SJCRH30 (cell line): ENCODE measurements at regions not wholly inside any gene's neighbourhood (a gene's known extent, or its start where the extent isn't known, plus 50 kb on each side); places are given as distances from the start of the nearest gene placed in this dataset.
A peak's percentile ranks its signal among the peaks of the same experiment; 100 is the strongest.

ENCODE experiments used
- DNase-seq, 2 experiments: peaks; one replicate each; pipeline ENCODE4 v3.0.0-alpha.2; 2015 to 2020
- H3K27ac ChIP-seq: fragments of 250-450 bp; sonication (Bioruptor Pico); 2 replicates; pipeline ENCODE4 v1.5.1; 2020; ENCODE audit warnings: mild to moderate bottlenecking, moderate library complexity
- H3K27me3 ChIP-seq: fragments of 250-450 bp; sonication (Bioruptor Pico); 2 replicates; pipeline ENCODE4 v1.5.1; 2020; ENCODE audit warnings: mild to moderate bottlenecking, moderate library complexity
- H3K36me3 ChIP-seq: fragments of 250-450 bp; sonication (Bioruptor Pico); 2 replicates; pipeline ENCODE4 v1.5.1; 2020; ENCODE audit warnings: mild to moderate bottlenecking, moderate library complexity
- H3K4me1 ChIP-seq: fragments of 250-450 bp; sonication (Bioruptor Pico); 2 replicates; pipeline ENCODE4 v1.5.1; 2020; ENCODE audit warnings: mild to moderate bottlenecking, moderate library complexity
- H3K4me3 ChIP-seq: fragments of 250-450 bp; sonication (Bioruptor Pico); 2 replicates; pipeline ENCODE4 v1.5.1; 2020; ENCODE audit warnings: mild to moderate bottlenecking, moderate library complexity
- H3K9me3 ChIP-seq: fragments of 250-450 bp; sonication (Bioruptor Pico); replicated peaks from 2 replicates; pipeline ENCODE4 v1.5.1; 2020; ENCODE audit warnings: mild to moderate bottlenecking, moderate library complexity

DNA sequence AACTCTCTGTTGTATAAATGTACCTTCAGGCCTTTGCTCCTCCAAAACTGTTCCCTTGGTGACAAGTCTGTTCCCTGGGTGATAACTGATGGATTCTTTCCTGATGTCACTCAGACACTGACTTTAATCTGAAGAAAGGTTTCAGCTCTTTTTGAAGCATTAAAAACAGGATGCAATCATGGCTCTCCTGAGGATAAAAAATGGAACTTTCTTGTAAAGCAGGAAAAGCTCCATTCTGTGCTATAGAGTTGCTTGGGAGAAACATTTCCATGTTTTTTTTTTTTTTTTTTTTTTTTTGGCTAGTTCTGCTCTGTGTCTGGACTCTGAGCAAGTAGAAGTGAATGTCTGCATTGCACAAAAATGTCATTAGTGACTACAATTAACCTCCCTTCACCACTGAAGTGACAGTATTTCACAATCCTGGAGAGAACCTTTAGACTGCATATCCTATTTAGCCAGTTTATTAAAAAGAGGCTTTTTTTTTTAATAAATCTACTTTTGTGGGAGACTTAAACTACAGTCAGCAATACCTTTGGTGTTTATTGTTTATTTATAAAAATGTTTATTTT, 101.7 kb upstream of the PRMT6 start:
- H3K27me3 ChIP-seq, result no peaks in the 10 kb centered on the region
- H3K4me1 ChIP-seq, result peaks cover 34% of the 10 kb centered on the region
- H3K9me3 ChIP-seq, result no peaks in the 10 kb centered on the region
- H3K4me3 ChIP-seq, result no peak overlapping the region
- no peaks in the 10 kb centered on the region for H3K36me3 ChIP-seq
- no peak overlapping the region for H3K27ac ChIP-seq
- no peak for DNase-seq

DNA sequence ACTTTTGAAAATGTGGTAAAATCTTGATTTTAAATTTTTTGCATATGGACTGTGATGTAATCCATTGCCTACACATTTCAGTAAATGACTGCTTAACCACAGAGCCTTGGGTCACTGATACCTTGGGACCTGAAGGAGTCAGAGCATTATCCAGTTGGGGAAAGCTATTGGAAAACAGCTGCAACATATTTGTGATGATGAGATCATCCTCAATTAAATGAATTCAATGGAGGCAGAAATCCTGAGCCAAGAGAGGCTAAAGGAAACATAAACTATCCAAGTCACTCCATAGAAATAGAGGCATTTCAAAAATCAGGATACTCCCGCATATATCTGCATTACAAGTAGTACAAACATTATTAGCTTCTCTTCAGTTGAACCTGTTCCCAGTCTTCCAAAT, 99.8 kb upstream of the PRMT6 start:
- H3K27ac ChIP-seq, result peak overlapping the region; percentile 56
- H3K4me1 ChIP-seq, result peaks cover 50% of the 10 kb centered on the region
- peak; percentile 49 to 77 for DNase-seq

DNA sequence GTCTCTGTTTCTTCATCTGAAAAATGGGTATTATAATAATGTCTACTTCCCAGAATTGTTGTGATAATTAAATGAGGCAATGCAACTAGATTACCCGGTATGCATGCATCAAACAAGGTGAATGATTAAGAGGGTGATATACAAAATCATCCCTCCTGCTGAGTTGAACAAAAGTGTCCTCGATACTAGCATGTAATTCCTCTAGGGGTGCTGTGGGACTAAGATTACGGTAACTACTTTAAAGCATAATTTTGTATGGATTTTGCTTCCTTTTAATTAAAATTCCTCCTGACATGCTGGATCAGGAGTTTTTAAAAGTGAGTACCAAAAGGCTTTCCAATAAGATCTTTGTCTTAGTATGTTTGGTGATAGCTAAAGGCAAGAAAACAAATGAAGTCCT, 98.7 kb upstream of the PRMT6 start:
- no peak overlapping the region for H3K4me3 ChIP-seq
- H3K4me1 ChIP-seq, result peaks cover 54% of the 10 kb centered on the region
- H3K27me3 ChIP-seq, result no peaks in the 10 kb centered on the region
- H3K27ac ChIP-seq, result no peak overlapping the region
- DNase-seq, result no peak
- H3K36me3 ChIP-seq, result no peaks in the 10 kb centered on the region
- no peaks in the 10 kb centered on the region for H3K9me3 ChIP-seq

More for the DNA sequence above, 99.8 kb upstream of the PRMT6 start:
- no peaks in the 10 kb centered on the region for H3K36me3 ChIP-seq
- no peak overlapping the region for H3K4me3 ChIP-seq
- H3K9me3 ChIP-seq, result no peaks in the 10 kb centered on the region
- H3K27me3 ChIP-seq, result no peaks in the 10 kb centered on the region

DNA sequence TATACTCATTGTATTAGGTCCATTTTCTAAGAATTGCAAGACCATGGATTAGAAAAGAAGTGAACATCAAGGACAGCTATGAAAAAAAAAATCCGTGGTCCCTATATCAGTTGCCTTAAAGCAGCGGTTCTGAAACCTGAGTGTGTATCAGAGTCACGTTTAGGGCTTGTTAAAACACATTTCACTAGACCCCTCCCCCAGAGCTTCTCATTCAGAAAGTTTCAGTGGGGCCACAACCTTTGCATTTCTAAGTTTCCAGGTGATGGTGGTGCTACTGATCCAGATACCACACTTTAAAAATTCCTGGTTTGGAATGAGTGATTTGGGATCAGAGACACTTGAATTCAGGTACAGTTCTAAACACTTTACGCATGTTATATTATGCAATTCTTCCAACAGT, 96.1 kb upstream of the PRMT6 start:
- no peak overlapping the region for H3K4me3 ChIP-seq
- H3K9me3 ChIP-seq, result no peaks in the 10 kb centered on the region

DNA sequence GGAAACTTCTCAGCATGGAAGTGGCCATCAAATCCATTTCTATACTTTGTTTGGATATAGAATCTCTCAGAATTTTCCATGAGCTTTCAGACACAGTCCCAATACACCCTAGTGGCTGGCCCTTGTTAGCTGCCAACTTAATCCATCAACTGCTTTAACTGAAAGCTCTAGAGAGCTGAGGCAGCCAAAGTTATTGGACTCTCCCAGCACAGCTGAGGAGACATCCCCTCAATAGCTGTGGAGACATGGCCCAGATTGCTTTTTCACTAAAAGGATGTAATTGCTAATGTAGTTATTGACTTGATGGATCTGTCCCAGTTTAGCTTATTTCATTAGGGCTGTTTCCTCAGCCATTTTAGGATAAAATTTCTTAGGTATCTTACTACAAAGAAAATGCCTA, 94.8 kb upstream of the PRMT6 start:
- Histone ChIP-seq H3K9me3 (no peaks in the 10 kb centered on the region), H3K27me3 (no peaks in the 10 kb centered on the region), H3K27ac (no peak overlapping the region), H3K36me3 (no peaks in the 10 kb centered on the region), H3K4me3 (no peak overlapping the region), H3K4me1 (peaks cover 39% of the 10 kb centered on the region)
- DNase-seq, result no peak

More for the DNA sequence above, 96.1 kb upstream of the PRMT6 start:
- peak in 1 of 2 experiments; percentile 41 for DNase-seq
- peaks cover 47% of the 10 kb centered on the region for H3K4me1 ChIP-seq
- H3K27ac ChIP-seq, result peak overlapping the region; percentile 62
- H3K27me3 ChIP-seq, result no peaks in the 10 kb centered on the region
- no peaks in the 10 kb centered on the region for H3K36me3 ChIP-seq

DNA sequence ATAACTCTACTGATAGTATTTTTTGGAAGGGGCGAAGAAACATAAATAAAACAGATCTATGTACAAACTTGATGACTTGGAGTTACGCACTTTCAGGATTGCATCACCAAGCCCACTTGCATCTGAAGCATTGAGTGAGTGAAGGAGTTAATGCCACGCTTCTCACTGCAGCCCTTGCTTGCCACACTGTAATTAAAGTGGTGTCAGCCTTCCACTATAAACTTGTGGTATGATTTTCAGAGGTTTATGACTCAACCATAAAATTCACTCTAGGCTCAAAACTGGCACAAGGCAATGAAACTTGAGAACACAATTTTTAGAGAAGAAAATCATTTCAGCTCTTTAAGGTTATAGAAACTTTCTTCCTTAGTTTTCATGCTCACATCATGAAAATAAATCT, 93.9 kb upstream of the PRMT6 start:
- no peak for DNase-seq
- H3K36me3 ChIP-seq, result no peaks in the 10 kb centered on the region
- H3K27me3 ChIP-seq, result no peaks in the 10 kb centered on the region
- H3K4me1 ChIP-seq, result peaks cover 32% of the 10 kb centered on the region
- no peak overlapping the region for H3K27ac ChIP-seq
- no peaks in the 10 kb centered on the region for H3K9me3 ChIP-seq
- no peak overlapping the region for H3K4me3 ChIP-seq

DNA sequence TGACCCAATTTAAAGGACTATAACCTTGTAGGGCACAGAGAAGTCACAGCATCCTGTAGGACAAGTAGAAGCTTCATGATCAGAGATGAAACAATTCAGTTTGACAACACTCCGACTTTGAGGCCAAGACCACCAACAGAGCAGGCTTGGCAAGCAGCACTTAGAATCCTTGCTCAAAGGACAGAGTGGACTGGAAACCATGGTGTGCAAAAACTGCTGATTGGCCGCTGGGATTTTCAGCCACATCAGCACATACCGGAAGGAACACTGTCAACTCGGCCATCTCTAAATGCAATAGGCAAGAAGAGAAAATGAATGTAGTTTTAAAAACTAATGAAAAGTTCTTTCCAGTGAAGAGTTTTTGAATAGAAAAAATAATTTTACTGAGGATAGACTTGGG, 92.0 kb upstream of the PRMT6 start:
- H3K4me3 ChIP-seq, result no peak overlapping the region
- no peak overlapping the region for H3K27ac ChIP-seq
- H3K36me3 ChIP-seq, result no peaks in the 10 kb centered on the region
- DNase-seq, result no peak
- H3K27me3 ChIP-seq, result no peaks in the 10 kb centered on the region; the same call in 1 of the 2 replicates
- peaks cover 27% of the 10 kb centered on the region for H3K4me1 ChIP-seq
- H3K9me3 ChIP-seq, result no peaks in the 10 kb centered on the region

DNA sequence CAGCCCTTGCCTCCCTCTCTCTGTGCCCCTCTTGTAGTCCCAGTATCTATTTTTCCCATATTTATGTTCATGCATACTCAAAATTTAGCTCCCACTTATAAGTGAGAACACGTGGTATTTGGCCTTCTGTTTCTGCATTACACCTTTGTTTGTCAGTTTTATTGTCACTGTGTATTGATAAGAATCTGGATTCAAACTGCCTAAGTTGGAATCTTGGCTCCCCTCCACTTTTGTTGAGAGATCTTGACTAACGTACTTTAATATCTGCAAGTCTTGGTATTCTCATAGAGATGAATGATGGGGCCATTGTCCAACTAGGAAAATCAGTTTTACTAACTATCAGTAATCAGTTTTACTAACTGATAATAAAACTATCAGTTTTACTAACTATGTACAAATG, 87.8 kb upstream of the PRMT6 start:
- H3K4me1 ChIP-seq, result no peaks in the 10 kb centered on the region
- H3K27ac ChIP-seq, result no peak overlapping the region
- no peak overlapping the region for H3K4me3 ChIP-seq
- H3K9me3 ChIP-seq, result no peaks in the 10 kb centered on the region
- DNase-seq, result no peak
- H3K27me3 ChIP-seq, result no peaks in the 10 kb centered on the region; the same call in 1 of the 2 replicates
- no peaks in the 10 kb centered on the region for H3K36me3 ChIP-seq

DNA sequence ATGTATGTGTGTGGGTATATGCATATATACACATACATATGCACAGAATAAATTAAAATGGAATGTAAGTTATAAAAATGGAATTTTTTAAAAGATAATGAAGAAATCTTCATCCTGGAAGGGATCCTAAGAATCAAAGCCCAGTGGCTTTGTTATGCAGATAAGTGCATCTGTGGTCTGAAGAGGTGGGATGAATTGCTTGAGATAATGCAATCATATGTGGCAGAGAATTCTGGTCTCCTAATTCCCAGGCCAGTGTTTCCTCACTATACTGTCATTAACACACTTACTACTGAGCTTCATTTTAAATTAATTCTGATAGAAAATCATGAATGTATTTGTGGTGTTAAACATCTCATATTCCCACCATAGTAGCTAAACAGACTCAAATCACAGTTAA, 86.7 kb upstream of the PRMT6 start:
- Histone ChIP-seq H3K27ac (no peak overlapping the region), H3K9me3 (no peaks in the 10 kb centered on the region), H3K4me3 (no peak overlapping the region), H3K27me3 (no peaks in the 10 kb centered on the region; the same call in 1 of the 2 replicates), H3K4me1 (no peaks in the 10 kb centered on the region), H3K36me3 (no peaks in the 10 kb centered on the region)
- DNase-seq, result no peak

DNA sequence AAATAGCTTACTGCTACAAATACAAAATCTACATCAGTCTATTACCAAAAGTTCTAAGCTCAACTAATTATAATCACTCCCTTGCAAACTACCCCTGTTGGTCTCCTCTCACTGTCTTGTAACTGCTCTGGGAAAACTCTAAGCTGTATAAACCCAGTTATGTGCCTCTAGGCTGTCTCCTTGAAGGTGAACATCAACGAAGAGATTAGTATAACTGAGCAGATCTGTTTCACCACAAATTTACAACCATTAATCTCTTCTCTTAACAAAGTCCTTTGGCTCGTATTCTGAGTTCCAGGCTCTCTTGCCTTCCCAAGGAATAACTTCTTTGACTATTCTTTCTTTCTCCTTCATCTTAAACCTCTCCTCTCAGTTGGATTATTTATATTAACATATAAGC, 84.4 kb upstream of the PRMT6 start:
- no peak for DNase-seq
- Histone ChIP-seq H3K9me3 (no peaks in the 10 kb centered on the region), H3K4me3 (no peak overlapping the region), H3K27ac (no peak overlapping the region), H3K36me3 (no peaks in the 10 kb centered on the region), H3K4me1 (no peaks in the 10 kb centered on the region), H3K27me3 (no peaks in the 10 kb centered on the region; the same call in 1 of the 2 replicates)

DNA sequence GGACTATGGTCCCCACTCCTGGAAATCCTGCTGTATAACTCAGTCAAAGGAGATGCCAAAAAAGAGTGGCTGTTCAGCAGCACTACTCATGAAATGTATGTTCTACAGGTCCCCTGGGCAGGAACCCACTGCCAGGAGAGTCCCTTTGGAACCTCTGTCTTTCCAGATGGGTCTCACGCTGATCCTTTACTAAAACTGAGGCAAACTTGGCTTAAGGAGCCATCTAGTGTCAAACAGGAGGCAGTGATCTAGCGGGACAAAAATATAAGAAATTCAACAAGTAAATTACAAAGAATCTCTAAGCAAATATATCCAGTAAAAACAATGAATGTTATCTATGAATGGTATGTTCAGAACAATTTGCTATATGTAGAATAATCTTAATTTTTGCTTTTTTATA, 80.5 kb upstream of the PRMT6 start:
- no peak for DNase-seq
- no peaks in the 10 kb centered on the region for H3K27me3 ChIP-seq
- H3K36me3 ChIP-seq, result no peaks in the 10 kb centered on the region

DNA sequence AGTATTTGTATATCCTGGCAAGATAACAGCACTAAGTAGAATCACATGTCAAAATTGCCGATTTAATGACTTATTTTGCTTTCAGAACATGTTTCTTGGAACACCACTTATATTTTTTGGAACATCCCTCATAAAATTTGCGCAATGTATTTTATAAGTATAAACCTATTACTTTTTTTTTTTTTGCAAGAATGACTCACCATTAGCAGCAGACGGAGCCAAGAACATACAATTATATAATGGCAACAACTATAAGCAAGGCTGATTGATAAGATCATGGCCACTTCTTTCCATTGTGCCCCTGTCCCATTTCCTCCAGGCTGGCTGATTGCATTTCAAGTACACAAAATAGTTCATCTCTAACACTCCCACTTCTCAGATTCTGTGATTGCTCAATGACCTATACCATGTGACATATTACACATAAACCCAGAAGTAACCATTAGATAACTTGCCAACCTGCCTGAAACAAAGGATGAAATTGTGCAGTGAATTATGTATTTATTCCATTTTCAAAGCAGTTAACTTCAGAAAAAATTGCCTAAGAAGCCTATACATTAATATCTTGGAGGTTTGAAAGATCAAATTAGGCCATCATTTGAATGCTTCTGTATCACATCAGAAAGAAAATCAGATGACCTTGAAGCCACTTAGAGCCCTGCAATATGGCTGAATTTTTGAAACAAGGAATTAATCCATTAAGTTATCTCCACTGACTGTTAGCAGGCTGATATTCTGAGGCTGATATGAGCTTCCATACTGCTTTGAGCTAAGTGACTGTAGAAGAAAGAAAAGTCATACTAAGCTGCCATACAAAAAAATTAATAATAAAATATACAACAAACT, 77.8 kb upstream of the PRMT6 start:
- DNase-seq, result no peak
- Histone ChIP-seq H3K27me3 (no peaks in the 10 kb centered on the region), H3K36me3 (no peaks in the 10 kb centered on the region), H3K4me3 (no peak overlapping the region), H3K4me1 (no peaks in the 10 kb centered on the region), H3K9me3 (no peaks in the 10 kb centered on the region), H3K27ac (no peak overlapping the region)

More for the DNA sequence above, 80.5 kb upstream of the PRMT6 start:
- no peak overlapping the region for H3K27ac ChIP-seq
- no peaks in the 10 kb centered on the region for H3K4me1 ChIP-seq
- H3K4me3 ChIP-seq, result no peak overlapping the region
- H3K9me3 ChIP-seq, result no peaks in the 10 kb centered on the region

DNA sequence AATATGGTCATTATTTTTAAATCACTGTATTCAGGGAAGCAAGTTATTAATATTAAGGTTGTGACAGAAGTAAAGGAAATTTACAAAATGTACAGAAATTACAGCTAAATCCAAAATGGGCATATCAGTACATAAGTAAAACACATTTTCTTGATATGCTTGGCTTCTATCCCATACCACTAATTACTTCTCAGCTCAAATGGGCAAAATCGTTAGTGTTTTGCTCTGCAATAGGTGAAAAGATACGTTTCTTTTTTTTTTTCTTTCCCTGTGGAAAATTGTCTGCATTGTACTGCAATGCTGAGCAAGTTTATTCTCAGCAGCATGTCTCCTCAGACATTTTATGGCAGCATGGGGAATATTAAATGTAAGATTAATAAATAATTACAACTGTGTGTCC, 77.1 kb upstream of the PRMT6 start:
- H3K27ac ChIP-seq, result no peak overlapping the region
- H3K4me3 ChIP-seq, result no peak overlapping the region

DNA sequence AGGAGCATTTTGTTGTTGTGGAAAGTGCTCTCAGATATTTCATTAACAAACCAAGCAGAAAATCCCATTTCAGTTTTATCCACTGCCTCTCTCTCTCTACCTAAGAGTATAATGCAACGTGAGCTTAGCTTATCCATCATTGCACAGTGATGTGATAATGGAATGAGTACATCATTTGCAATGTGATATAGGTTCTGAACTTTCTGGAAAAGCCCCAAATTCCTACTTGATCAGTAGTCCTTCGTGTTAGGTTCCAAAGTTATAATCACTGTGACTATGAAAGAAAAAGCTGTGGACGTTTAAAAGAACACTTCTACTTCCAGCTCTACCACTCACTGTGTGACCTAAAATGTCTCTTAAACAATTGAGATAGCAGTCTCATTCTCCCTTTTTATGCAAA, 76.4 kb upstream of the PRMT6 start:
- Histone ChIP-seq H3K27ac (no peak overlapping the region), H3K4me3 (no peak overlapping the region), H3K9me3 (no peaks in the 10 kb centered on the region), H3K27me3 (no peaks in the 10 kb centered on the region), H3K36me3 (no peaks in the 10 kb centered on the region), H3K4me1 (no peaks in the 10 kb centered on the region)
- no peak for DNase-seq

More for the DNA sequence above, 77.1 kb upstream of the PRMT6 start:
- no peaks in the 10 kb centered on the region for H3K9me3 ChIP-seq
- no peaks in the 10 kb centered on the region for H3K27me3 ChIP-seq
- no peaks in the 10 kb centered on the region for H3K4me1 ChIP-seq
- H3K36me3 ChIP-seq, result no peaks in the 10 kb centered on the region
- DNase-seq, result no peak

DNA sequence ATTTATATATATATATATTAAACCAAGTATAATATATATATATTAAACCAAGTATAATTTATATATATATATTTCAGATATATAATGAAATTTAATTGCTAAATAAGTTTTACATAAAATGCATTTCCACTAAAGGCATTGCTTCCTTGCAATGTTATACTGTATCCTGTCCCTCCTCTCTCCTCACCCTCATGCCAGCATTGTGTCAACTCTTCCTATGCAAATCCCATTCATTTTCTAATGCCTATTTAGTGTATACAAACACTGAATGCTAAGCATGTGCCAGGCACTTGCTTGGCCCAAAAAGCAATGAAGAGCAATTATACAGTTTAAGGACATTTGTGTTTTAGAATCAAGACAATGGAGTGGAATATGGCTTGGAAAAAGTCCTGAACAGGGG, 71.7 kb upstream of the PRMT6 start:
- no peaks in the 10 kb centered on the region for H3K4me1 ChIP-seq
- no peak for DNase-seq

DNA sequence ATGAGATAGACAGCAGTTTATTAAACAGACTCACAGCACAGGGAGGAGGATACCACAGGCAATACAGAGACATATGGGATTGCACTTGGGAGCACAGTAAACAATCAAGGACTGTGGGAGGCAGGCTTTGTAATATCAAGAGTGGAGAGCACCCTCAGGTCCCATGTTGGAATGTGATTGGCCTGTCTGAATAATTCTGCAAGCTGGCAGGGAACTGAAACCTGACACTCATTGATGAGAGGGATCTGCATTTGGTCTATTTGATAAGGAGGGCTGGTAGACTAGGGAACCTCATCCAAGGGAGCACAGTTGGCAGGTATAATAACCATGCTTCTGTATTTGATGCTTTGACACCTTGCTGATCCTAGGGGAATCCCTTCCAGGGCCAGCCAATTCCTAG, 69.9 kb upstream of the PRMT6 start:
- Histone ChIP-seq H3K4me1 (no peaks in the 10 kb centered on the region), H3K27ac (no peak overlapping the region), H3K27me3 (no peaks in the 10 kb centered on the region), H3K9me3 (no peaks in the 10 kb centered on the region), H3K4me3 (no peak overlapping the region), H3K36me3 (no peaks in the 10 kb centered on the region)
- DNase-seq, result no peak

More for the DNA sequence above, 71.7 kb upstream of the PRMT6 start:
- Histone ChIP-seq H3K9me3 (no peaks in the 10 kb centered on the region), H3K36me3 (no peaks in the 10 kb centered on the region), H3K4me3 (no peak overlapping the region), H3K27me3 (no peaks in the 10 kb centered on the region), H3K27ac (no peak overlapping the region)
